Astrocyte of the cerebellum (primary cell): ENCODE measurements at regions not wholly inside any gene's neighbourhood (a gene's known extent, or its start where the extent isn't known, plus 50 kb on each side); places are given as distances from the start of the nearest gene placed in this dataset.

Experiments
- DNase-seq: peaks from one replicate; pipeline ENCODE4 v3.0.0-alpha.2; 2011; ENCODE audit warnings: low read depth
- H3K4me3 ChIP-seq: 2 replicates; pipeline ENCODE4 v1.5.1; 2011; ENCODE audit warnings: mild to moderate bottlenecking, low read depth, low read length, moderate library complexity
- in situ Hi-C: cut with HindIII; loops from 2 replicates; pipeline ENCODE4 v1.10.0; 2017; ENCODE audit warnings: low sequenced_read_pairs
- TF ChIP-seq, protein P1 (sequence below): IDR thresholded peaks from 2 replicates; pipeline ENCODE4 v1.5.1; 2012; ENCODE audit warnings: low read length, low read depth, moderate library complexity, mild to moderate bottlenecking; ENCODE audit errors: missing control alignments

DNA sequence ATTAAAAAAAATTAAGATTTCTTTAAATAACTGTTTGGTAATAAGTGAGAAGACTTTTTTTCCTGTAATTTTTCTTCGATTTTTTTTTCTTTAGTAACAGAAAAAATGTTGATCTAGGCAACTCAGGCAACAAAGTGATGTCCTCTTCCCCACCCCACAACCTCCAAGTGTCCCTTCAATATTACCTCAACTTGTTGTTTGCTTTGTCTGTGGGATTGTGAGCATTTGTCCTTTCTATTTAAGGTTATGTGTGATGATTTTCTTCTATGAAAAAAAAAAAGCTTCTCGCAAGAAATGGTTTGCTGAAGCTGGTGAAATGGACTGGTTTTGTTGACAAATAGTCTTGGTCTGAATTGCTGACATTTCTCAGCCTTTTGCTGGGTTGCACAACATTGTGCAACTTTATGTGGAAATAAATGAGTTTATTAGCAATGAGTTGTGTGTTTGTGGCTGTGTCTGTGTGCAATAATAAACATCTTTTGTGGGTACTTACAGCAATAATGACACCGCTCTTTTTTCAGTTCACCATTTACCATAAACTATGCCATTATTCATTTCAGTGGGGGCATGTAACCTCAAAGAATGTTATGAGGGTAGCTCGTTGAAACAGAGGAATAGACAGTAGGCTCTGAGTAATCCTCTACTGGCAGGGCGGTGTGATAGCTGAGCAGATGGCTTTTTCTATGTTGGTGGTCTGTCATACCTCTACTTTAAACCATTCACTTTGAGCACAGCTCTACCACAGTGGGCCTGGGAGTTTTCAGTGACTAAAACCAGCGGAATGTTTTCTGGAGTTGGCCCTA is 218.4 kb downstream of the HLX start:
- H3K4me3 ChIP-seq: no peak overlapping the region
- peak; percentile 63 for DNase-seq
- in situ Hi-C loops: no loop called here
- TF ChIP-seq, protein P1, sequence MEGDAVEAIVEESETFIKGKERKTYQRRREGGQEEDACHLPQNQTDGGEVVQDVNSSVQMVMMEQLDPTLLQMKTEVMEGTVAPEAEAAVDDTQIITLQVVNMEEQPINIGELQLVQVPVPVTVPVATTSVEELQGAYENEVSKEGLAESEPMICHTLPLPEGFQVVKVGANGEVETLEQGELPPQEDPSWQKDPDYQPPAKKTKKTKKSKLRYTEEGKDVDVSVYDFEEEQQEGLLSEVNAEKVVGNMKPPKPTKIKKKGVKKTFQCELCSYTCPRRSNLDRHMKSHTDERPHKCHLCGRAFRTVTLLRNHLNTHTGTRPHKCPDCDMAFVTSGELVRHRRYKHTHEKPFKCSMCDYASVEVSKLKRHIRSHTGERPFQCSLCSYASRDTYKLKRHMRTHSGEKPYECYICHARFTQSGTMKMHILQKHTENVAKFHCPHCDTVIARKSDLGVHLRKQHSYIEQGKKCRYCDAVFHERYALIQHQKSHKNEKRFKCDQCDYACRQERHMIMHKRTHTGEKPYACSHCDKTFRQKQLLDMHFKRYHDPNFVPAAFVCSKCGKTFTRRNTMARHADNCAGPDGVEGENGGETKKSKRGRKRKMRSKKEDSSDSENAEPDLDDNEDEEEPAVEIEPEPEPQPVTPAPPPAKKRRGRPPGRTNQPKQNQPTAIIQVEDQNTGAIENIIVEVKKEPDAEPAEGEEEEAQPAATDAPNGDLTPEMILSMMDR: no peak

DNA sequence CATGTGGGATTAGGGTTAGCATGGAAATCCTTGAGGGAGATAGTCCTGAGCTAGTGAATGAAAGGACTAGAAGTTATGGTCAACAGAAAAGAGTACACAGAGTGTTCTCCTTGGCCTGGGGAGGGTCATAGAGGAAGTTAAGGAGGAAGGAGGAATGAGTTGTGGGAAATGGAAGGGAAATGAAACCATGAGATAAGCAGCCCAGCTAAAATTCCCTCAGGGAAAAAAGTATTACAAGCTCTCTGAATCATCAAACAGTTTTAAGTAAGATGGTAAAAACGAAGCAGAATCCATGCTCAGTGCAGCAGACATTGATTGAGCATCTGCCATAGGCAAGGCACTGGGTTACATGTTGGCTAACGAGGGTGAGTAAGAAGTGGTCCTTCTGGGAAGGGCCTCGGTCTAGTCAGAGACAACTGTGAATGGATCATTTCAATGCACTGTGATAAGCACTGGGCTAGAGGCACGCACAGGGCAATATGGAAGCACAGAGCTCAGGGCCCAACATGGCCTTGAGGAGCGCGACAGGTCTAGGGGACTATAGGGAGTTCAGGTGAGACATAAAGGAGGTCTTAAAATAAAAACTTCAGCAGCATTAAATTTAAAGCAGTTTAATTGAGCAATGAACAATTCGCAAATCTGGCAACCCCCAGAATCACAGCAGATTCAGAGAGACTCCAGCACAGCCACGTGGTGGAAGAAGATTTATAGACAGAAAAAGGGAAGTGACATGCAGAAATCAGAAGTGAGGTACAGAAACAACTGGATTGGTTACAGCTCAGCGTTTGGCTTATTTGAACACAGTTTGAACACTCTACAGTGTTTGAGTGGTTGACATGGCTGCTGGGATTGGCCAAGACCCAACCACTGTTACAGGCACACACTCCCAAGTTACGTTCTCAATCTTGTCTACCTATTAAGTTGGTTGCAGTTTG is 219.5 kb downstream of the HLX start:
- in situ Hi-C loops: no loop called here
- no peak for DNase-seq
- TF ChIP-seq, protein P1: no peak
- no peak overlapping the region for H3K4me3 ChIP-seq

DNA sequence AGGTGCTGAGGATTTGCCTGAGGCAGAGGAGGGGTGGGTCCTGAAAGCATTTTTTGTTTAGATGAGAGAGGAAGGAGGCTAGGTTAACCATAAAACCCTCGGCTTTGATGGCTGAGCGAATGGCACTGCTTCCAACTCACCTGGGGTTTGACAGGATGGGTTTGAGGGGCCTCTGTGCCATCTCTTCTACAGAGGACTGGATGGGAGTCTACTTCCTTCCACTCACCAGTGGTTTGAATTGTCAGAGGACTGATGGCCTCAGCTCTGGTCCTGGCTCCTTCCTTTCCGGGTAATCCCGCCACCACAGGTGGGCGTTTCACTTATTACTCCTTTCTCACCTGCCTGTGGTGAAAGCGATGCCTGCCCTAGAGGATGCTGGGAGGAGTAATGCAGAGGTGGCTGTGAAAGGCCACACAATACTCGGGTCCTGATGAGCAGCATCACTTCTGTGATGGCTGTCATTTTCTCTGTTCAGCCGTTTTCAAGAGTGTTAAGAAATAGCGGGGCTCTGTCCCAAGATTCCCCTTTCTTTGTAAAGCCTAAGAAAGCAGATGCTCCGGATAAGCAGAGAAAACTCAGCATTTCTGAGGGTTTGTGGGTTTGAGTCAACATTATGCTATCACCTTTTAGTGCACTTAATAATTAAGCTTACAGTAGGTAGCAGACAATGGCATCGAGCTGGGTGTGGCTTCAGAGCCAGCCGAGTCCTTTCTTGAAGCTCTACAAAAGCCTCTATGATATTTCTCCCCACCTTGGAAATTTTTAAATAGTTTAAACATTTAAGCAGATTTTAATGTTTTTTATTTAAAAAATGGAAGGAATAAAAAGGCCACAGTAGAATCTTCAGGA is 220.7 kb downstream of the HLX start:
- no peak overlapping the region for H3K4me3 ChIP-seq
- DNase-seq: no peak
- in situ Hi-C loops: loop anchor here (5.0 kb wide), 1 partner anchor 57 kb away; no protein-coding TSS in a partner anchor

DNA sequence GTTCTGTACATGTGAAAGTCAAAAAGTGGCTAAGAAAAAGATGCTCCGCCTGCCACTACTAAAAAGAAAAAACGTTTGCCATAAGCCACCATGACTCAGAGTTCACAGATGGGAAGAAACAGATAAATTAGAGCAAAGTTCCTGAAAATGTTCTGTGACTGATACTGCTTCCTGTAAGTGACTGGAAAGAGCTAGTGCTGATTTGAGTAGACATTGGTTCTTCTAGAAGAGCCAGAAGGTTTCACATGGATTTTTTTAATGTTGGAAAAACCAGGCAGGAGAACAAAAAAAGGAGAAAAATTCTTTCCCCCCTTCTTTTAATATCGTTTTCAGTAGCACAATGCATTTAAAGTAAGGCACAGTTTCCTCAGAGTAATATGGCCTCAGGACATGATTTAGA is 221.4 kb downstream of the HLX start:
- in situ Hi-C loops: loop anchor here (5.0 kb wide), 1 partner anchor 57 kb away; no protein-coding TSS in a partner anchor
- no peak overlapping the region for H3K4me3 ChIP-seq
- TF ChIP-seq, protein P1: no peak
- peak; percentile 26 for DNase-seq

More for the DNA sequence above, 220.7 kb downstream of the HLX start:
- TF ChIP-seq, protein P1: no peak

DNA sequence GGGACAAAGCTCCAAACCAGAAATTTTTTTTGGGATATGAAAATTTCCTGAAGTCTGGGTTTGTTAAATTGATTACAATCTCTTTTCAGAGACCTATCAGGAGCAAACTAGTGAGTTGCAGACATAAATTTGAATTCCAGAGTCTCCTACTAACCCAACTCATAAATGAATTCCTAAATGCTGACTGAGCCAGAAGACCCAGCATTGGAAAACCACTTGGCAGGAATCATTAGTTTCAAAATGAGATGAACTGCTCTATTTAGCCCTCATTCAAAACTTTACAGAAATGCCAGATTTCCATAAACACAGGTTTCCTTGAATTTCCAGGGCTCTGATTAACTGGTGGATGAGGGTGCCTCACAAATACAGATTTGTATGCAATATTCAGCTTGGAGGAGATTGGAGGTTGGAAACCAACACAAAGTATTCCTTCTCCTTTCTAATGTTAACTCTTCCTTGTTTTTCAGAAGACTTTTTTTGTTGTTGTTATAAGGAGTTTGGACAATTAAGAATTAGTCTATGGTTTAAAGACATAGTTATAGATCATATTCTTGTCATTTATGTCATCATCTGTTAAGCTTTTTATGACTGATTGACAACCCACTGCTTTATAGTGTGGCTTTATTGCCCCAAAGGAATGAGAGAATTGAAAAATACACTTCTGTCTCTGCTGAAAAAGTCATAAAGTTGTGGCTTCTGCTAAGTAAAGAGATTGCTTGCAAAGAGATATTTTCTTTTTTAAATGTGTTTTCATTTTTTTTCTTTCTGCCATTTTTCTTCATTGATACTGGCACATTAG is 222.8 kb downstream of the HLX start:
- peak; percentile 67 for DNase-seq
- in situ Hi-C loops: loop anchor here (5.0 kb wide), 1 partner anchor 55 kb away; no protein-coding TSS in a partner anchor
- TF ChIP-seq, protein P1: no peak
- H3K4me3 ChIP-seq: no peak overlapping the region
